Pancreas (tissue), 10 donors: ENCODE measurements at regions not wholly inside any gene's neighbourhood (a gene's known extent, or its start where the extent isn't known, plus 50 kb on each side); places are given as distances from the start of the nearest gene placed in this dataset.
"Not testable (repeated sequence)": the region's sequence is repeated elsewhere in the genome, so short reads cannot be mapped to it uniquely, and the experiment has no call there.

Experiments
- ATAC-seq, 4 donors: fragments of 200-7000 bp; cut with Tn5 transposase; one replicate each; pipeline versions ENCODE4 v1.8.0 to v1.9.1; 2020; ENCODE audit warnings: mild to moderate bottlenecking in 4 of 4, moderate library complexity in 4 of 4
- DNase-seq, 6 donors: peaks; one replicate each; pipeline ENCODE4 v3.0.0-alpha.2; 2020
- FAIRE-seq: peaks from 2 replicates; lab custom pipeline; 2012; peaks lifted over from hg19 to GRCh38; lab: Jason Lieb, UNC
- H3K27ac ChIP-seq, 4 donors: fragments of 200-600 bp; sonication (generic); 1 replicate in 3 of 4; 2 replicates in 1 of 4; pipeline versions ENCODE4 v1.5.0 to v1.8.0; 2020
- H3K27me3 ChIP-seq, 4 donors: fragments of 200-600 bp; one replicate each; pipeline ENCODE4 v1.8.0; 2021
- H3K36me3 ChIP-seq, 3 donors: fragments of 200-600 bp; sonication (generic) in 1 of 3; one replicate each; pipeline versions ENCODE4 v1.5.0 to v1.8.0; 2020 to 2021
- H3K4me1 ChIP-seq, 3 donors: fragments of 200-600 bp; one replicate each; pipeline ENCODE4 v1.8.0; 2021
- H3K4me3 ChIP-seq, 4 donors: fragments of 200-600 bp; sonication (generic) in 2 of 4; one replicate each; pipeline versions ENCODE4 v1.5.0 to v1.8.0; 2020 to 2021
- H3K9me3 ChIP-seq, 4 donors: fragments of 200-600 bp; one replicate each; pipeline ENCODE4 v1.8.0; 2021
- CTCF ChIP-seq, 4 donors: fragments of 200-600 bp; sonication (generic) in 3 of 4; IDR thresholded peaks; one replicate each; pipeline versions ENCODE4 v1.5.0 to v1.8.0; 2021; ENCODE audit warnings: antibody characterized with exemption in 4 of 4
- WGBS, 2 donors: extraction: QIAGEN DNeasy Blood & Tissue Kit; methylation state at CpG; one replicate each; pipeline ENCODE4 v1.1.7; 2013; 5-methylcytosine and 5-hydroxymethylcytosine counted together
- intact Hi-C, 3 donors: fragments of 100-400 bp; cut with DNase I; formaldehyde crosslinking; loops; one replicate each; pipeline versions ENCODE4 v1.11.1 to v1.14.2; 2022
- donor health status: healthy with polysubstance abuse.
- donor health status: DM: no; HTN: no; CAD: no; lungs with moderate emphysema.
- donor health status: DM: no; HTN: no; CAD: no.
- donor health status: control.
- donor health status: control.
- donor health status: Bipolar disorder and iron deficiency.
- donor health status: DM: yes; HTN: yes; CAD: no.
- donor health status: DM: no; HTN: no; CAD: no.
- donor health status: DM: no; HTN: no; CAD: no.
- donor health status: DM: yes; HTN: yes; CAD: no.

GRCh38 chr2:182606728-182607681 is 109.1 kb upstream of the DNAJC10 start:
- no peaks in the 10 kb centered on the region for H3K9me3 ChIP-seq
- no peaks in the 10 kb centered on the region for H3K4me1 ChIP-seq
- no peak overlapping the region for H3K27ac ChIP-seq
- intact Hi-C loops, result no loop called here
- 85 to 91% methylated on average over 8 of the region's 8 CpGs for WGBS, 2 donors
- no peak for ATAC-seq
- no peaks in the 10 kb centered on the region for H3K36me3 ChIP-seq
- no peak for FAIRE-seq
- TF ChIP-seq CTCF (IDR thresholded peaks at IDR 0.05), result no peak
- DNase-seq, result no peak
- H3K27me3 ChIP-seq, result no peaks in the 10 kb centered on the region
- no peak overlapping the region for H3K4me3 ChIP-seq

GRCh38 chr2:182608181-182608845 is 107.7 kb upstream of the DNAJC10 start:
- Histone ChIP-seq H3K27me3 (no peaks in the 10 kb centered on the region), H3K9me3 (no peaks in the 10 kb centered on the region), H3K27ac (no peak overlapping the region), H3K36me3 (no peaks in the 10 kb centered on the region), H3K4me3 (no peak overlapping the region), H3K4me1 (no peaks in the 10 kb centered on the region)
- WGBS, 2 donors, result 88 to 96% methylated on average over 47 to 48 of the region's 48 CpGs
- intact Hi-C loops, result no loop called here
- peak in 2 of 6 donors; percentile 19 to 53 for DNase-seq
- FAIRE-seq, result no peak
- no peak for ATAC-seq
- TF ChIP-seq CTCF (IDR thresholded peaks at IDR 0.05), result no peak

- H3K27me3 ChIP-seq, H3K27ac ChIP-seq, intact Hi-C loops, H3K36me3 ChIP-seq, H3K4me1 ChIP-seq, DNase-seq, FAIRE-seq, ATAC-seq, H3K9me3 ChIP-seq, H3K4me3 ChIP-seq: not testable (repeated sequence)
- WGBS, 2 donors, result 79 to 89% methylated on average over 4 of the region's 4 CpGs
Measured at GRCh38 chr2:182609005-182609404, 107.1 kb upstream of the DNAJC10 start.

GRCh38 chr2:182610231-182610630 is 105.8 kb upstream of the DNAJC10 start:
- intact Hi-C loops, result no loop called here
- 87 to 94% methylated on average over 2 of the region's 2 CpGs for WGBS, 2 donors
- Histone ChIP-seq H3K9me3 (no peaks in the 10 kb centered on the region), H3K4me3 (no peak overlapping the region), H3K36me3 (no peaks in the 10 kb centered on the region), H3K4me1 (no peaks in the 10 kb centered on the region), H3K27ac (no peak overlapping the region), H3K27me3 (no peaks in the 10 kb centered on the region)
- ATAC-seq (no peak), FAIRE-seq (no peak), DNase-seq (no peak)
- no peak for TF ChIP-seq CTCF (IDR thresholded peaks at IDR 0.05)

- no peak for ATAC-seq
- H3K36me3 ChIP-seq, result no peaks in the 10 kb centered on the region
- WGBS, 2 donors, result 93 to 95% methylated on average over 3 of the region's 3 CpGs
- TF ChIP-seq CTCF (IDR thresholded peaks at IDR 0.05), result no peak
- no peaks in the 10 kb centered on the region for H3K27me3 ChIP-seq
- no peak for DNase-seq
- H3K27ac ChIP-seq, result no peak overlapping the region
- H3K4me3 ChIP-seq, result no peak overlapping the region
- H3K4me1 ChIP-seq, result no peaks in the 10 kb centered on the region
- H3K9me3 ChIP-seq, result no peaks in the 10 kb centered on the region
- FAIRE-seq, result no peak
- intact Hi-C loops, result no loop called here
Measured at GRCh38 chr2:182611009-182611408, 105.0 kb upstream of the DNAJC10 start.
